Skin epidermis (tissue), 12 donors: ENCODE measurements at regions not wholly inside any gene's neighbourhood (a gene's known extent, or its start where the extent isn't known, plus 50 kb on each side); places are given as distances from the start of the nearest gene placed in this dataset.
A peak's percentile ranks its signal among the peaks of the same experiment; 100 is the strongest.

Experiments
- H3K27ac ChIP-seq, 21 experiments: fragments of 200-600 bp; sonication (generic) in 11 of 21; one replicate each; pipeline ENCODE4 v1.5.0; 2020; ENCODE audit warnings: mild to moderate bottlenecking in 3 of 21, inconsistent platforms in 2 of 21, moderate library complexity in 2 of 21
- H3K4me3 ChIP-seq, 7 experiments: fragments of 200-600 bp; sonication (generic) in 2 of 7; one replicate each; pipeline ENCODE4 v1.5.0; 2020; ENCODE audit warnings: inconsistent platforms in 2 of 7, mild to moderate bottlenecking in 2 of 7, moderate library complexity in 1 of 7

- Histone ChIP-seq H3K4me3 (no peak overlapping the region), H3K27ac (no peak overlapping the region)
These were observed 388.8 kb downstream of the ZFHX3 start for GRCh38 chr16:72658888-72659717.

GRCh38 chr16:72657791-72658190 lies 390.1 kb downstream of the ZFHX3 start:
- Histone ChIP-seq H3K27ac (no peak overlapping the region), H3K4me3 (no peak overlapping the region)

- H3K27ac ChIP-seq: no peak overlapping the region
These were observed 390.8 kb downstream of the ZFHX3 start for GRCh38 chr16:72657164-72657563.

GRCh38 chr16:72654535-72654934 lies 393.4 kb downstream of the ZFHX3 start:
- Histone ChIP-seq H3K27ac (no peak overlapping the region), H3K4me3 (no peak overlapping the region)

More at GRCh38 chr16:72657164-72657563, 390.8 kb downstream of the ZFHX3 start:
- H3K4me3 ChIP-seq: no peak overlapping the region

- no peak overlapping the region for H3K27ac ChIP-seq
- H3K4me3 ChIP-seq: no peak overlapping the region
These were observed 398.5 kb downstream of the ZFHX3 start for GRCh38 chr16:72649254-72649944.

GRCh38 chr16:72646615-72647014 lies 401.3 kb downstream of the ZFHX3 start:
- Histone ChIP-seq H3K4me3 (no peak overlapping the region), H3K27ac (no peak overlapping the region)

GRCh38 chr16:72645538-72645937 lies 402.4 kb downstream of the ZFHX3 start:
- H3K4me3 ChIP-seq: no peak overlapping the region
- no peak overlapping the region for H3K27ac ChIP-seq

GRCh38 chr16:72644911-72645310 lies 403.0 kb downstream of the ZFHX3 start:
- H3K27ac ChIP-seq: no peak overlapping the region
- H3K4me3 ChIP-seq: no peak overlapping the region

GRCh38 chr16:72639494-72639893 lies 408.4 kb downstream of the ZFHX3 start:
- Histone ChIP-seq H3K4me3 (no peak overlapping the region), H3K27ac (no peak overlapping the region)

GRCh38 chr16:72637306-72637705 lies 410.6 kb downstream of the ZFHX3 start:
- Histone ChIP-seq H3K27ac (no peak overlapping the region), H3K4me3 (no peak overlapping the region)

GRCh38 chr16:72635694-72636093 lies 412.2 kb downstream of the ZFHX3 start:
- H3K27ac ChIP-seq: no peak overlapping the region
- no peak overlapping the region for H3K4me3 ChIP-seq

- Histone ChIP-seq H3K4me3 (no peak overlapping the region), H3K27ac (no peak overlapping the region)
These were observed 412.8 kb downstream of the ZFHX3 start for GRCh38 chr16:72635104-72635503.

- peak overlapping the region in 2 of 21 experiments; percentile 29 to 51 for H3K27ac ChIP-seq
- peak overlapping the region in 3 of 7 experiments; percentile 3 to 24 (median 16) for H3K4me3 ChIP-seq
These were observed 420.6 kb downstream of the ZFHX3 start for GRCh38 chr16:72627182-72627896.

- Histone ChIP-seq H3K4me3 (peak overlapping the region in 4 of 7 experiments; percentile 3 to 24 (median 12)), H3K27ac (peak overlapping the region in 2 of 21 experiments; percentile 29 to 51)
These were observed 421.3 kb downstream of the ZFHX3 start for GRCh38 chr16:72626623-72627022.

GRCh38 chr16:72621651-72622050 lies 426.3 kb downstream of the ZFHX3 start:
- Histone ChIP-seq H3K27ac (no peak overlapping the region), H3K4me3 (no peak overlapping the region)

- no peak overlapping the region for H3K4me3 ChIP-seq
These were observed 427.1 kb downstream of the ZFHX3 start for GRCh38 chr16:72620853-72621252.

GRCh38 chr16:72620348-72620747 lies 427.6 kb downstream of the ZFHX3 start:
- no peak overlapping the region for H3K4me3 ChIP-seq
- no peak overlapping the region for H3K27ac ChIP-seq

More at GRCh38 chr16:72620853-72621252, 427.1 kb downstream of the ZFHX3 start:
- H3K27ac ChIP-seq: no peak overlapping the region

GRCh38 chr16:72615856-72616255 lies 432.1 kb downstream of the ZFHX3 start:
- Histone ChIP-seq H3K4me3 (no peak overlapping the region), H3K27ac (no peak overlapping the region)

GRCh38 chr16:72612718-72613117 lies 435.2 kb downstream of the ZFHX3 start:
- H3K27ac ChIP-seq: no peak overlapping the region
- H3K4me3 ChIP-seq: no peak overlapping the region

GRCh38 chr16:72612256-72612655 lies 435.7 kb downstream of the ZFHX3 start:
- H3K27ac ChIP-seq: no peak overlapping the region
- H3K4me3 ChIP-seq: no peak overlapping the region
